K562 (cell line): ENCODE measurements at regions not wholly inside any gene's neighbourhood (a gene's known extent, or its start where the extent isn't known, plus 50 kb on each side); places are given as distances from the start of the nearest gene placed in this dataset.

Source experiments
- ATAC-seq: fragments of 200-7000 bp; cut with Tn5 transposase; 3 replicates; pipeline ENCODE4 v1.9.1; 2020; ENCODE audit warnings: moderate library complexity
- BruUV-seq: library from RNA; stranded (reverse); fragments of 400-500 nt; replicated peaks from 2 replicates; lab custom pipeline; 2021; lab: Mats Ljungman, UMichigan
- CTCF ChIA-PET: fragments of 300-600 bp; formaldehyde crosslinking; extraction: SDS; loops from one replicate; lab custom pipeline; 2021; ENCODE audit warnings: low intra/inter-chr PET ratio; lab: Yijun Ruan, JAX
- POLR2A ChIA-PET: fragments of 300-600, 350-650 bp; sonication (Branson Sonifier 250); formaldehyde crosslinking; extraction: SDS; loops from one replicate; lab custom pipeline; 2021; ENCODE audit warnings: antibody characterized with exemption, inconsistent platforms; lab: Yijun Ruan, JAX
- DNase-seq, 4 experiments: peaks; one replicate each; pipeline versions ENCODE4 v3.0.0 to v3.0.0-alpha.2; 2011 to 2018; ENCODE audit warnings: low spot score in 3 of 4, mixed read lengths in 3 of 4; ENCODE audit errors: extremely low read depth in 1 of 4
- FAIRE-seq: peaks from 2 replicates; lab custom pipeline; 2011; peaks lifted over from hg19 to GRCh38; lab: Jason Lieb, UNC
- H2AFZ ChIP-seq: 2 replicates; pipeline ENCODE4 v1.6.0; 2011; ENCODE audit warnings: low read depth, low read length, control low read depth, inconsistent platforms
- H3K27ac ChIP-seq: fragments of 200-600 bp; 3 replicates; pipeline ENCODE4 v1.8.0; 2011; ENCODE audit warnings: low read depth, mild to moderate bottlenecking, control low read depth, inconsistent platforms, low read length, moderate library complexity, mixed read lengths; ENCODE audit errors: extremely low read depth
- H3K27me3 ChIP-seq, 2 experiments: fragments of 300-600 bp in 1 of 2; 2 replicates in 1 of 2; 3 replicates in 1 of 2; pipeline versions ENCODE4 v1.6.0 to v1.8.0; 2011; ENCODE audit warnings: inconsistent platforms in 2 of 2, low read length in 2 of 2, mild to moderate bottlenecking in 1 of 2, mixed read lengths in 1 of 2, moderate library complexity in 1 of 2; ENCODE audit not compliant: control insufficient read depth in 2 of 2, insufficient read depth in 2 of 2
- H3K36me3 ChIP-seq: fragments of 300-600 bp; 3 replicates; pipeline ENCODE4 v1.8.0; 2011; ENCODE audit warnings: mild to moderate bottlenecking, low read length, inconsistent platforms; ENCODE audit not compliant: control insufficient read depth, insufficient read depth
- H3K4me1 ChIP-seq, 2 experiments: fragments of 200-600 bp in 1 of 2; replicated peaks in 1 of 2; 2 replicates in 1 of 2; 3 replicates in 1 of 2; pipeline versions ENCODE4 v1.5.1 to v1.8.0; 2011; ENCODE audit warnings: inconsistent platforms in 2 of 2, low read length in 2 of 2, mild to moderate bottlenecking in 1 of 2, mixed read lengths in 1 of 2, moderate library complexity in 1 of 2; ENCODE audit not compliant: control insufficient read depth in 2 of 2, insufficient read depth in 2 of 2
- H3K4me2 ChIP-seq: 2 replicates; pipeline ENCODE4 v1.6.1; 2011; ENCODE audit warnings: low read length, control low read depth, inconsistent platforms, mixed read lengths; ENCODE audit not compliant: insufficient read depth
- H3K4me3 ChIP-seq: fragments of 200-600 bp; sonication (generic), shearing (Covaris generic); 2 replicates; pipeline ENCODE4 v1.5.1; 2016; ENCODE audit warnings: control low read depth, inconsistent platforms
- H3K79me2 ChIP-seq: fragments of 200-600 bp; 3 replicates; pipeline ENCODE4 v1.8.0; 2011; ENCODE audit warnings: low read length, inconsistent platforms; ENCODE audit not compliant: control insufficient read depth, insufficient read depth
- H3K9ac ChIP-seq, 2 experiments: 2 replicates each; pipeline versions ENCODE4 v1.6.0 to v1.6.1; 2011; ENCODE audit warnings: low read depth in 2 of 2, low read length in 2 of 2, control low read depth in 1 of 2, inconsistent platforms in 1 of 2, mild to moderate bottlenecking in 1 of 2, mixed read lengths in 1 of 2; ENCODE audit not compliant: insufficient read depth in 1 of 2
- H3K9me1 ChIP-seq: one replicate; pipeline ENCODE4 v1.6.0; 2011; ENCODE audit warnings: inconsistent platforms, mild to moderate bottlenecking, low read length, moderate library complexity; ENCODE audit not compliant: control insufficient read depth, insufficient read depth
- H3K9me3 ChIP-seq: replicated peaks from 2 replicates; pipeline ENCODE4 v1.5.1; 2011; ENCODE audit warnings: low read depth, low read length, inconsistent platforms; ENCODE audit not compliant: control insufficient read depth, insufficient read depth
- H4K20me1 ChIP-seq: replicated peaks from 2 replicates; pipeline ENCODE4 v1.6.1; 2011; ENCODE audit warnings: low read length, inconsistent platforms, mixed read lengths; ENCODE audit not compliant: control insufficient read depth, insufficient read depth
- CREM ChIP-seq: IDR thresholded peaks from 2 replicates; pipeline ENCODE4 v1.6.1; 2014; ENCODE audit warnings: antibody characterized with exemption, low read depth
- JUND ChIP-seq, 2 experiments: IDR thresholded peaks; 2 replicates in 1 of 2; 3 replicates in 1 of 2; pipeline ENCODE4 v1.6.1; 2011; ENCODE audit warnings: borderline replicate concordance in 2 of 2, low read depth in 2 of 2, low read length in 2 of 2, improper control_type of control experiment in 1 of 2, missing biosample characterization in 1 of 2, missing genetic modification characterization in 1 of 2, missing genetic modification reagents in 1 of 2
- SMARCA4 ChIP-seq: fragments of 450-650 bp; IDR thresholded peaks from 2 replicates; pipeline ENCODE4 v1.6.1; 2016
- SMARCA5 ChIP-seq: fragments of 450-650 bp; IDR thresholded peaks from 2 replicates; pipeline ENCODE4 v1.6.1; 2016
- TSHZ1 ChIP-seq: fragments of 250-450 bp; sonication (Bioruptor Pico); IDR thresholded peaks from 2 replicates; pipeline ENCODE4 v1.4.0; 2020; ENCODE audit warnings: mild to moderate bottlenecking, moderate library complexity
- ZNF324 ChIP-seq: fragments of 250-450 bp; sonication (Bioruptor Pico); IDR thresholded peaks from 2 replicates; pipeline ENCODE4 v1.4.0; 2020; ENCODE audit warnings: mild to moderate bottlenecking
- ZNF551 ChIP-seq: fragments of 250-450 bp; sonication (Bioruptor Pico); IDR thresholded peaks from 2 replicates; pipeline ENCODE4 v1.5.0; 2021; ENCODE audit warnings: mild to moderate bottlenecking, moderate library complexity
- WGBS: fragments of 100-300 bp; shearing (Covaris generic); methylation state at CpG from one replicate; pipeline ENCODE4 v1.1.6; 2016; ENCODE audit warnings: low coverage, mixed read lengths; ENCODE audit not compliant: insufficient coverage; ENCODE audit errors: missing lambda C conversion rate; 5-methylcytosine and 5-hydroxymethylcytosine counted together
- in situ Hi-C: fragments of 300-500 bp; cut with MboI; formaldehyde crosslinking; loops from 4 replicates; pipeline ENCODE4 v1.15.0; 2018; ENCODE audit warnings: inconsistent platforms, mixed read lengths
- intact Hi-C: fragments of 100-400 bp; cut with micrococcal nuclease; formaldehyde crosslinking; loops from 2 replicates; pipeline ENCODE4 v1.14.2; 2022
- TF ChIP-seq, protein P1 (sequence below): fragments of 250-450 bp; sonication (Bioruptor Pico); IDR thresholded peaks from 2 replicates; pipeline ENCODE4 v1.4.0; 2020; ENCODE audit warnings: mild to moderate bottlenecking, moderate library complexity, borderline replicate concordance
- TF ChIP-seq, protein P2 (sequence below): IDR thresholded peaks from 2 replicates; pipeline ENCODE4 v1.6.1; 2012; ENCODE audit warnings: low read depth, low read length, improper control_type of control experiment, borderline replicate concordance

- H3K9me1 ChIP-seq = no peaks in the 10 kb centered on the region
- H3K9ac ChIP-seq = no peak overlapping the region
- H3K4me3 ChIP-seq = no peak overlapping the region
- no peaks in the 10 kb centered on the region for H3K36me3 ChIP-seq
- H3K27me3 ChIP-seq = no peaks in the 10 kb centered on the region
- in situ Hi-C loops (no loop called here), intact Hi-C loops (no loop called here)
- no peaks in the 10 kb centered on the region for H3K9me3 ChIP-seq
- POLR2A ChIA-PET = no interaction called here
- H3K79me2 ChIP-seq = no peaks in the 10 kb centered on the region
- ATAC-seq (no peak), FAIRE-seq (no peak), DNase-seq (no peak)
- CTCF ChIA-PET = no interaction called here
- whole genome bisulfite sequencing = 0% methylated on average over 2 of the region's 2 CpGs
- H3K27ac ChIP-seq = no peak overlapping the region
- H2AFZ ChIP-seq = no peak overlapping the region
- no peak overlapping the region for H3K4me2 ChIP-seq
- H3K4me1 ChIP-seq = no peaks in the 10 kb centered on the region
- no TSS peak for BruUV-seq
- no peaks in the 10 kb centered on the region for H4K20me1 ChIP-seq
- TF ChIP-seq, protein P1, sequence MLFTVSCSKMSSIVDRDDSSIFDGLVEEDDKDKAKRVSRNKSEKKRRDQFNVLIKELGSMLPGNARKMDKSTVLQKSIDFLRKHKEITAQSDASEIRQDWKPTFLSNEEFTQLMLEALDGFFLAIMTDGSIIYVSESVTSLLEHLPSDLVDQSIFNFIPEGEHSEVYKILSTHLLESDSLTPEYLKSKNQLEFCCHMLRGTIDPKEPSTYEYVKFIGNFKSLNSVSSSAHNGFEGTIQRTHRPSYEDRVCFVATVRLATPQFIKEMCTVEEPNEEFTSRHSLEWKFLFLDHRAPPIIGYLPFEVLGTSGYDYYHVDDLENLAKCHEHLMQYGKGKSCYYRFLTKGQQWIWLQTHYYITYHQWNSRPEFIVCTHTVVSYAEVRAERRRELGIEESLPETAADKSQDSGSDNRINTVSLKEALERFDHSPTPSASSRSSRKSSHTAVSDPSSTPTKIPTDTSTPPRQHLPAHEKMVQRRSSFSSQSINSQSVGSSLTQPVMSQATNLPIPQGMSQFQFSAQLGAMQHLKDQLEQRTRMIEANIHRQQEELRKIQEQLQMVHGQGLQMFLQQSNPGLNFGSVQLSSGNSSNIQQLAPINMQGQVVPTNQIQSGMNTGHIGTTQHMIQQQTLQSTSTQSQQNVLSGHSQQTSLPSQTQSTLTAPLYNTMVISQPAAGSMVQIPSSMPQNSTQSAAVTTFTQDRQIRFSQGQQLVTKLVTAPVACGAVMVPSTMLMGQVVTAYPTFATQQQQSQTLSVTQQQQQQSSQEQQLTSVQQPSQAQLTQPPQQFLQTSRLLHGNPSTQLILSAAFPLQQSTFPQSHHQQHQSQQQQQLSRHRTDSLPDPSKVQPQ = no peak
- no peak for TF ChIP-seq TSHZ1 (CRISPR knock-in tag)
- no peak for TF ChIP-seq CREM
- TF ChIP-seq SMARCA5 = no peak
- TF ChIP-seq, protein P2, sequence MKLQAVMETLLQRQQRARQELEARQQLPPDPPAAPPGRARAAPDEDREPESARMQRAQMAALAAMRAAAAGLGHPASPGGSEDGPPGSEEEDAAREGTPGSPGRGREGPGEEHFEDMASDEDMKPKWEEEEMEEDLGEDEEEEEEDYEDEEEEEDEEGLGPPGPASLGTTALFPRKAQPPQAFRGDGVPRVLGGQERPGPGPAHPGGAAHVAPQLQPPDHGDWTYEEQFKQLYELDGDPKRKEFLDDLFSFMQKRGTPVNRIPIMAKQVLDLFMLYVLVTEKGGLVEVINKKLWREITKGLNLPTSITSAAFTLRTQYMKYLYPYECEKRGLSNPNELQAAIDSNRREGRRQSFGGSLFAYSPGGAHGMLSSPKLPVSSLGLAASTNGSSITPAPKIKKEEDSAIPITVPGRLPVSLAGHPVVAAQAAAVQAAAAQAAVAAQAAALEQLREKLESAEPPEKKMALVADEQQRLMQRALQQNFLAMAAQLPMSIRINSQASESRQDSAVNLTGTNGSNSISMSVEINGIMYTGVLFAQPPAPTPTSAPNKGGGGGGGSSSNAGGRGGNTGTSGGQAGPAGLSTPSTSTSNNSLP = no peak
- TF ChIP-seq ZNF551 = no peak
- no peak for TF ChIP-seq SMARCA4
- no peak for TF ChIP-seq ZNF324 (CRISPR knock-in tag)
- no peak for TF ChIP-seq JUND (IDR thresholded peaks at IDR 0.05; ENCODE audit: borderline replicate concordance, low read depth, low read length)
- no peak for TF ChIP-seq JUND (tag; IDR thresholded peaks at IDR 0.05; ENCODE audit: borderline replicate concordance, low read depth, low read length)
- TF ChIP-seq, all 486 proteins: peak for 0
Measured at GRCh38 chr1:106278716-106279115, 777.8 kb upstream of the PRMT6 start.
